Erythroblast (primary cell): ENCODE measurements at regions not wholly inside any gene's neighbourhood (a gene's known extent, or its start where the extent isn't known, plus 50 kb on each side); places are given as distances from the start of the nearest gene placed in this dataset.

Experiments
- GATA1 ChIP-seq: IDR thresholded peaks from 2 replicates; pipeline ENCODE4 v1.6.1; 2011; ENCODE audit warnings: low read depth, mild to moderate bottlenecking, control low read depth, low read length, moderate library complexity
- POLR2A ChIP-seq: IDR thresholded peaks from 2 replicates; pipeline ENCODE4 v1.6.1; 2011; ENCODE audit warnings: mild to moderate bottlenecking, low read length

GRCh38 chr12:87779858-87780498 lies 249.2 kb downstream of the C12orf50 start:
- TF ChIP-seq POLR2A: no peak
- TF ChIP-seq GATA1: no peak
